ENCODE measurements at regions not wholly inside any gene's neighbourhood (a gene's known extent, or its start where the extent isn't known, plus 50 kb on each side); places are given as distances from the start of the nearest gene placed in this dataset.

- peak in 43 of 58 donors; percentile 3 to 78 (median 34) for DNase-seq
These were observed 143.2 kb downstream of the MIS18A start for GRCh38 chr21:32135401-32136363.

DNA sequence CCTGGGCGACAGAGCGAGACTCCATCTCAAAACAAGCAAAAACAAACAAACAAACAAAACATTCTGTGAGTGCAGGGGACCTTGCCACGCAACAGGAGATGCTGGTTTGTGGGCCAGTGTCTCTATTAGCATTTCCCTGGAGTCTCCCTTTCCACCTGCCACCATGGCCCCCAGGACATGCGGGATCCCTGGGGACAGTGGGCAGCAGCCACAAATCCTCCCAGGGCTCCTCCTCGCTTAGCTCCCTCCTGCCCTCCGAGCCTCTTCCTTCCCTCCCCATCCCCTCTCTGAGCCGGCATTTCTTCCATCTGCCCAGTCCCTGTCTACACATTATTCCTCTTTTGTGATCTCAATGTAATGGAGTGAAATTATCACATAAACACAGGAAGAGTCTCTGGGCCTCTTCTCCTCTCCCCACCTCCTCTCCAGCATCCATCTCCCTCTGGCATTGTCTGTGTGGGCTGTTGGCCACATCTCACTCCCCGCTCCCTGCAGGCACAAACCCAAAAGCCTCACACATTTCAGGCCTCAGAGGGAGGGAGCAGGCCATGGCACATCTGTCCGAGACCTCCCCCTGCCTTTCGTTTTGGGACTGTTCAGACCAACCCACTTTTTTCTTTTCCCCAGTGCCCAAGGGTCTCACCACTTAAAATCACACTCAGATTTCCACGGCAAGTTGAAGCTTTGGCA, 144.3 kb downstream of the MIS18A start:
- peak in 1 of 58 donors; percentile 20 for DNase-seq

- no peak for DNase-seq
These were observed 146.0 kb downstream of the MIS18A start for GRCh38 chr21:32132881-32133280.

DNA sequence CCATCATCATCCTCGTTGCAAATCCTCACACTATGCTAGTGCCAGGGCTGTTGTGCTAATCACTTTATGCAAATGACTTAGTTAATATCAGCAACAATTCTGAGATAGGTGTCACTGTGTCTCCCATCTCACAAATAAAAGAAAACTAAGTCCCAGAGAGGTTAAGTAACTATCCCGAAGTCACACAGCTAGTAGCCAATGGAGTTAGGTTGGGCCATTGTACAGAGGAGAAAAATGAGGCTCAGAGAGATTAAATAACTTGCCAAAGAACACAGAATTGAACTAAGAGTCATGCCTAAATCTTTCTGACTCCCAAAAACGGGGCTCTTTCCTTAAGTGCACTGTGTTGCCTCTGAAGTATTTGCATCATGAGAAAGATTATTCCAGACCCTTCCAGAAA, 146.4 kb downstream of the MIS18A start:
- no peak for DNase-seq

DNA sequence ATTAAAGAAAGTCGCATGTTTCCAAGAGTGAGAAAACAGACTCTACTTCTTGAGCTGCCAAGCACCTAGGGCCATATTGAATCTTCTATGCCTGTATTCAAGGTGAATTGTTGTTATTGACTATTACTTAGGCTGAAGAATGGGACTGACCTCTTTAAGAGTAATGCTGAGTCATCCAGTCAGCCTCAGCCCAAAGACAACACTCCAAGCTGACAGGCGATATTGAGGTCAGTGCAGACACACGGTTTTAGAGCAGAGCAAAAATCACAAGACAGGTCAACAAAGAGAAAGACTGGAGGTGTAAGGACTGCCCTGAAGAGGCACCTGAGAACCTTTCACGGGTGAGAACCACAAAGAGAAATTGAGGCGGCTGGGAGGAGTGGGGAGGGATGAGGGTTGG, 146.9 kb downstream of the MIS18A start:
- DNase-seq, result no peak

GRCh38 chr21:32131164-32131563, 147.7 kb downstream of the MIS18A start:
- DNase-seq, result no peak

- DNase-seq, result no peak
These were observed 148.6 kb downstream of the MIS18A start for GRCh38 chr21:32130031-32130891.

GRCh38 chr21:32127081-32127480, 151.8 kb downstream of the MIS18A start:
- DNase-seq, result no peak

- no peak for DNase-seq
These were observed 156.8 kb downstream of the MIS18A start for GRCh38 chr21:32122082-32122481.

DNA sequence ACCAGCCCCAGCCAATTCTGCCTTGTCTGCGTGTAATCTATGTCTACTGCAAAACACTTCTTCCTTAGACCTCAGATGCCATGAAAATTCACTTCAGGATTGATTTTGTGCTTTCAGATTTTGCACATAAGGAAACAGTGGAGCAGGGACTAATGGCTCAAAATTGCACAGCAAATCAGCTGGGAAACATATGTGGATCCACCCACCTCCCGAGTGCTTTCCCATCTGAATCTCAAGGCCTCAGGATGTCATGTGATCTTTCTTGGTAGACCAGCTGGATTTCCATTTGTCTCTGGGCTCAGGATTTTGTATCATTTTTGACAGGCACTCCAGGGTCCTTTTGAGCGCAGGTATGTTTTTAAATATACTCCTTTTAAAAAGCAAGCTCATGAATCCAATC, 158.6 kb downstream of the MIS18A start:
- peak in 1 of 58 donors; percentile 12 for DNase-seq

DNA sequence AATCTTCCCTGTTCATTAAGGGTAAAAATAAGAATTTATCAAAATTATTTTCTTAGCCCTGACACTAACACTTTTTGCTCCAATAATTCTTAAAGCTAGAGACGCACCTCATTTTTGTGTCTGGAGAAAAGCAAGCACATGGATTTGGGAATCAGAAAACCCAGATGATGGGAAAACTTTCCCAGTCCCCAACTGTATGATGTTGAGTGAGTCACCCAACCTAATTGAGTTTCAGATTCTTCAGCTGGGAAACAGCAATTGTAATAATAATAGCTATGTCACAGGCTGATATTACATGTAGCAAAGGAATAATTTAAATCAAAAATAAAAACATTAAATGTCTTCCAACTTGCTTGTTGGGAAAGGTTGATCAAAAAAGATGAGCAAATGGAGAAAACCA, 159.0 kb downstream of the MIS18A start:
- no peak for DNase-seq

DNA sequence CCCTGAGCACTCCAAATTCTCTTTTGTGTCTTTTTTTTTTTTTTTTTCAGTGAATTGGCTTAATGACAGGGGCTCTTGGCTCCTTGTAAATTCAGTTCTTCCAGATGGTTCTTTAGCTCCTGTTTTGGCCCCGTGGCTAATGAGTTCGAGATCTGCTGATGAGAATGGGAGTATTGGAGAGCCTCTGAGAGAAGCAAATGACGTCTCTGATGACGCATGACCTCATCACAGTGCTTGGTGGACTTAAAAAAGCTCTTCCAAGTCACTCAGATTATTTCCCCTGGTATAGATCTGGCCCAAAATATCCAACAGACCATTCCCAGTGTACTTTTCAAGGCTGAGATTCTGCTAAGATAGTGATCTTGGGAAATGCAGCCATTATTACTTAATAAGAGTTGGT, 159.5 kb downstream of the MIS18A start:
- DNase-seq, result no peak

DNA sequence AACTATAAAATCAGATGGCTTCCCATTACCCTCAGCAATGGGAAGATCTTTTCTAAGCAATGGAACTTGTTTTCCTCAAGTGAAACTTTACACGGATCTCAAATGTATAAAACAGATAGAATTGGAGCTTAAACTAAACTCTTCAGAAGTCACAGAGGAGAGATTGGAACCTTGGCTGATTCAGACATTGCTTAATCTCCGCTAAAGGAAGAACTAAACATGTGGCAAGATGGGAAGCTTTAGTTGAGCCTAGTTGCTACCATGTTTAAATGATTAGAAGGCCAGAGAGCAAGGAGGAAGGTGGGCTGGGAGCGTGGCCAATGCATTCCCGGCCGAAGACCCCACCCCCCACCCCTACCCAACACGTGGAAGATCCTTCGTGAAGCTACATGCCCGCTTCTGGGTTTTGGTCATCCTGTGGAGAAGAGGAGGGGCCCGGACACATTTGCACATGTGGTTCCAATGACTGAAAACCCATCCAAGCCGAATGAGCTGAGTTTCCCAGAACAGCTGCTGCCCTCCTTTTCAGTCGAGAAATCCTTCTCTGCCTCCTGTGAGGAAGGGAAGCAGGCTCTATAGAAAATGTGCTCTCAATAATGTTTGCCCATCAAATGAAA, 164.3 kb downstream of the MIS18A start:
- DNase-seq, result no peak

GRCh38 chr21:32113486-32113885, 165.4 kb downstream of the MIS18A start:
- no peak for DNase-seq

DNA sequence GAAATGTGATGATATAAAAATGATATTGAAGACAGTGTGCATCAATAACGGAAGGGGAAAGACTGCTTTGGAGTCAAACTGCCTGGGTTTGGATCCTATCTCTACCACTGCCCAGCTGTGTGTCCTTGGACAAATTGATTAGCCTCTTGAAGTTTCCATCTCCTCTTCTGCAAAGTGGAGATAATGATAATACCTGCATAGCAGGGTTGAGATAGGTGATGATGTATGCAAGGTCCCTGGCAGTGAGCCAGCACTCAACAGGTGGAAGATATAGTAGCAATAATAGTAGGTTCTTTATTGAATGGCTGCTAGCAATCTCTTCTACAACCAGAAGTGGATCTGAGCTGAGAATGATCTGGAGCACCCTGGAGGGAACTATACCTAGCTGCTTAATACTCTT, 166.7 kb downstream of the MIS18A start:
- DNase-seq, result no peak

GRCh38 chr21:32108566-32108965, 170.3 kb downstream of the MIS18A start:
- DNase-seq, result no peak

- no peak for DNase-seq
These were observed 175.5 kb downstream of the MIS18A start for GRCh38 chr21:32103361-32103760.

DNA sequence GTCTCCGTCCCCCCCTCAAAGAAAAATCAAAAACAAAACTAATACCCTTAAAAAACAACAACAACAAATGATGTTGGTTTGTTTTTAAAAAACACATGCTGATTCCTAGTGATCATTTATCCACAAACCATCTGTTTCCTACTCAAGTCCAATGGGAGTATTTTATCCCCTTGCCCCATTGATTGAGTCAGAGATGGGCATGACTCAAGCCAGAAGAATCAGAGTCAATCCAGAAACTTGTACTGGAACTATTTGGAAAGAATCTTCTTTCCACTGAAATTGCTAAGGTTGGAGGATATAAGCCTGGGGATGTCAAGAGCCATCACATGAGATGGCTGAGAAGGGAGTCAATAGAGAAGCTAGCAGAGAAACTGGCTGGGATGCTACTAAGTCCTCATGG, 176.4 kb downstream of the MIS18A start:
- no peak for DNase-seq

- DNase-seq, result peak in 5 of 58 donors; percentile 3 to 39 (median 22)
These were observed 177.6 kb downstream of the MIS18A start for GRCh38 chr21:32101277-32101676.

- peak in 1 of 58 donors; percentile 4 for DNase-seq
These were observed 178.4 kb downstream of the MIS18A start for GRCh38 chr21:32100423-32100822.

DNA sequence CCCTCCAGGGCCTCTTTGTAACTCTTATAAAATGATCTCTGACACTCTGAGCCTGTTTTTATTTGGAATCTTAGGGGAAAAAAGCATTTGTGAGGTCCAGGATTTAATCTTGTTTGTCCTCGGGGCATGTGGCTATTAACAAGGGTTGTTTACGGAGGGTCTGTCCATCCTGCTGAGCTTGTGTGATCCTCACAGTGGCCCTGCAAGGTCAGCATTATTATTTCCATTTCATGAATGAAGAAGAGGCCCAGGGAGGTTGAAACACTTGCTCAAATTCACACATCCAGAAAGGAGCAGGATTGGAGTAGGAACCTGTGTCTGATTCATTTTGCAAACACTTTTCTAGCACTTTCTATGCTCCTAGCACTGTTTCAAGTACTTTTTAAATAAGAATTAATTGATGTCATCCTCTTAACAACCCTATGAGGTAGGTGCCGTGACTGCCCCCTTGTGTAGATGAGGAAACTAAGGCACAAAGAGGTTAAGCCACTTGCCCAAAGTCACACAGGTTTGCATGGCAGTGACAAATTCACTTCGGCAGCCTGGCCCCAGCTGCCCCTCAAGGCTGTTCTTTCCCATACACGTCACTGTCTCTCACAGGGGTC, 178.9 kb downstream of the MIS18A start:
- DNase-seq, result no peak
